SU-DHL-6 (cell line): ENCODE measurements at regions not wholly inside any gene's neighbourhood (a gene's known extent, or its start where the extent isn't known, plus 50 kb on each side); places are given as distances from the start of the nearest gene placed in this dataset.

Source experiments
- EZH2phosphoT487 ChIP-seq: fragments of 200-600 bp; sonication (generic), shearing (Covaris generic); conservative IDR thresholded peaks from 2 replicates; pipeline ENCODE4 v1.6.1; 2018; ENCODE audit warnings: mild to moderate bottlenecking, antibody characterized with exemption, low read length, moderate library complexity, mixed read lengths
- TF ChIP-seq, protein P1 (sequence below): fragments of 200-600 bp; sonication (generic); IDR thresholded peaks from one replicate; pipeline ENCODE4 v1.5.1; 2017; ENCODE audit warnings: antibody characterized with exemption, mild to moderate bottlenecking, low read length, moderate library complexity; ENCODE audit not compliant: insufficient read depth, poor library complexity, severe bottlenecking

- TF ChIP-seq, protein P1, sequence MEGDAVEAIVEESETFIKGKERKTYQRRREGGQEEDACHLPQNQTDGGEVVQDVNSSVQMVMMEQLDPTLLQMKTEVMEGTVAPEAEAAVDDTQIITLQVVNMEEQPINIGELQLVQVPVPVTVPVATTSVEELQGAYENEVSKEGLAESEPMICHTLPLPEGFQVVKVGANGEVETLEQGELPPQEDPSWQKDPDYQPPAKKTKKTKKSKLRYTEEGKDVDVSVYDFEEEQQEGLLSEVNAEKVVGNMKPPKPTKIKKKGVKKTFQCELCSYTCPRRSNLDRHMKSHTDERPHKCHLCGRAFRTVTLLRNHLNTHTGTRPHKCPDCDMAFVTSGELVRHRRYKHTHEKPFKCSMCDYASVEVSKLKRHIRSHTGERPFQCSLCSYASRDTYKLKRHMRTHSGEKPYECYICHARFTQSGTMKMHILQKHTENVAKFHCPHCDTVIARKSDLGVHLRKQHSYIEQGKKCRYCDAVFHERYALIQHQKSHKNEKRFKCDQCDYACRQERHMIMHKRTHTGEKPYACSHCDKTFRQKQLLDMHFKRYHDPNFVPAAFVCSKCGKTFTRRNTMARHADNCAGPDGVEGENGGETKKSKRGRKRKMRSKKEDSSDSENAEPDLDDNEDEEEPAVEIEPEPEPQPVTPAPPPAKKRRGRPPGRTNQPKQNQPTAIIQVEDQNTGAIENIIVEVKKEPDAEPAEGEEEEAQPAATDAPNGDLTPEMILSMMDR: no peak
- TF ChIP-seq EZH2phosphoT487: no peak
Measured at GRCh38 chr3:67724434-67724833, 70.0 kb upstream of the SUCLG2 start.
